ACHN (cell line): ENCODE measurements at regions not wholly inside any gene's neighbourhood (a gene's known extent, or its start where the extent isn't known, plus 50 kb on each side); places are given as distances from the start of the nearest gene placed in this dataset.
"Not testable (repeated sequence)": the region's sequence is repeated elsewhere in the genome, so short reads cannot be mapped to it uniquely, and the experiment has no call there.

Experiments used
- DNase-seq: peaks from one replicate; pipeline ENCODE4 v3.0.0-alpha.2; 2015
- in situ Hi-C: cut with HindIII; loops from 2 replicates; pipeline ENCODE4 v1.10.0; 2017; ENCODE audit warnings: low sequenced_read_pairs, low pct_ligation_motif_present, low pct_unique_long_range_greater_than_20kb

GRCh38 chr13:83825676-83826075 is 56.6 kb downstream of the SLITRK1 start:
- DNase-seq, result no peak
- in situ Hi-C loops, result no loop called here

DNA sequence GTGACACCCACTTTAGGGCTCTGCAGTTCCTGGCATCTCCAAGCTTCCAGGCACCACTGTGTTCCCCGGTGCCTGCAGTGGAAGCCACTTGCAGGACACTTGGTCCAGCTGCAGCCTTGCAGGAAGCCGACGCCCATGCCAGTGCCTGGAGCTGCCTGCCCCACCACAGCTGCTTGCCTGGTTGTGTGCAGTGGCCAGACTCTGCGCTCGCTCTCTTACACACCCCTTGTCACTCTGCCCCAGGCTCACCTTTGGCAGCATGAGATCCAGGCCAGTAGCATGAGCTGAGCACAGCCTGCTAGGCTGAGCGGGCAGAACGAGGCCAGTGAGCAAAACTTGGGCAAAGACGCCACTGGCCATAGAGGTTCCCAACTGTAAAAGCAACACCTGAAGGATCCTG is 57.7 kb downstream of the SLITRK1 start:
- in situ Hi-C loops, result no loop called here
- no peak for DNase-seq

DNA sequence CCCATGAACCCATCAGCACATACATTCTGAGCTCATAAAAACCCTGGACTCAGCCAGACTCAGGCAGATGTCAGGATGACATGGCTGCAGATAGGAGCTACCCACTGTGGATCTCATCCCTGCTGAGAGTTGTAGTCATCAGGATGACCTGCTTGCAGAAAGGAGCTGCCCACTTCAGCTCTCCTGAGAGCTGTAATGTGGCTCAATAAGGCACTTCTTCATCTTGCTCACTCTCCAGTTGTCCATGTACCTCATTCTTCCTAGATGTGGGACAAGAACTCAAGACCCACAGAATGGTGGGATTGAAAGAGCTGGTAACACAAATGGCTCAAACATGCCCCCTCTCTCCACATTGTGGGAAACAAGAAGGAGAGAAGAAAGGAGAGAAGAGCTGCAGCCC is 58.2 kb downstream of the SLITRK1 start:
- in situ Hi-C loops, result no loop called here
- no peak for DNase-seq

- in situ Hi-C loops, result no loop called here
- DNase-seq, result no peak
Observed at GRCh38 chr13:83819611-83820010, 62.7 kb downstream of the SLITRK1 start.

DNA sequence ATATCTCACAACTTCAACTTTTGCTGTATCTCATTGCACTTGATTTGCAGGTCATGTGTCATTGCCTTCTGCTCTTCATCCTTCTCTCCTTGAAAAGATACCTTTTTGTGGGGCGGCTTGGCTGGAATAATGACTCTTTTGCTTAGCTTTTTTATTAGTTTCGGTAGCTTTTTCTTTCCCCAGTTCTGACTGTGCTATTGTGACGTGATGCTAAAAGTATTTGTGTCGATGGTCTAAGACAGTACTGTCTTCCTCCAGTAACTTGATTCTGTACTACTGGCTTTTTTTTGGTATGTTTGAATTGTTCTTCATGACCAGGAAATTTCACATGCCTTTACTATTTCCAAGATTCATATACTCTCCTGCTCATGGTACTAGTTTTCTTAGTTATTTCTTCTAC is 63.1 kb downstream of the SLITRK1 start:
- in situ Hi-C loops, result no loop called here
- no peak for DNase-seq

- DNase-seq, result no peak
- in situ Hi-C loops, result no loop called here
Observed at GRCh38 chr13:83816081-83816480, 66.2 kb downstream of the SLITRK1 start.

- in situ Hi-C loops, result no loop called here
- DNase-seq, result no peak
Observed at GRCh38 chr13:83815598-83815997, 66.7 kb downstream of the SLITRK1 start.

- in situ Hi-C loops, result no loop called here
- no peak for DNase-seq
Observed at GRCh38 chr13:83810136-83810535, 72.1 kb downstream of the SLITRK1 start.

GRCh38 chr13:83804356-83804962 is 77.8 kb downstream of the SLITRK1 start:
- in situ Hi-C loops, result no loop called here
- no peak for DNase-seq

GRCh38 chr13:83798731-83799130 is 83.5 kb downstream of the SLITRK1 start:
- no peak for DNase-seq
- in situ Hi-C loops, result no loop called here

GRCh38 chr13:83796364-83796763 is 85.9 kb downstream of the SLITRK1 start:
- no peak for DNase-seq
- in situ Hi-C loops, result no loop called here

- in situ Hi-C loops, result no loop called here
Observed at GRCh38 chr13:83794583-83794982, 87.7 kb downstream of the SLITRK1 start.

DNA sequence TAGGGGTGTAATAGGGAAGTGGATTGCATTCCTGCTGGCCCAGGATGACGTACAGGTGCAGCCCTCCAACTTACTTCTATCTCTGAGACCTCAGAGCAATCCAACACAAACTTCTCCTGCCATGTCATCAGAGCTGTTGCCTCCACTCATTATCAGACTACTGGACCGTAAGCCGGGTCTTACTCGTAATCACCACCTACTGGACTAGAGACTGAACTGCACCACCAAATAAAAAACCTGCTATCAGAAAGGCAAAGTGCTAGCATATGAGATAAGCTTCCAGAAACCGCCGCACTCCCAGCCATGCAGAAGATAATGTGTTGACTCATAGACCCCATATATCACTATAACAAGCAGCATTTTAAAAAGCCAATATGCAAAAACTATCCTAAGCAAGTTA is 102.0 kb downstream of the SLITRK1 start:
- in situ Hi-C loops, result no loop called here

More at GRCh38 chr13:83794583-83794982, 87.7 kb downstream of the SLITRK1 start:
- no peak for DNase-seq

GRCh38 chr13:83773961-83774360 is 108.3 kb downstream of the SLITRK1 start:
- DNase-seq, result no peak
- in situ Hi-C loops, result no loop called here

More for the DNA sequence above, 102.0 kb downstream of the SLITRK1 start:
- peak; percentile 47 for DNase-seq

DNA sequence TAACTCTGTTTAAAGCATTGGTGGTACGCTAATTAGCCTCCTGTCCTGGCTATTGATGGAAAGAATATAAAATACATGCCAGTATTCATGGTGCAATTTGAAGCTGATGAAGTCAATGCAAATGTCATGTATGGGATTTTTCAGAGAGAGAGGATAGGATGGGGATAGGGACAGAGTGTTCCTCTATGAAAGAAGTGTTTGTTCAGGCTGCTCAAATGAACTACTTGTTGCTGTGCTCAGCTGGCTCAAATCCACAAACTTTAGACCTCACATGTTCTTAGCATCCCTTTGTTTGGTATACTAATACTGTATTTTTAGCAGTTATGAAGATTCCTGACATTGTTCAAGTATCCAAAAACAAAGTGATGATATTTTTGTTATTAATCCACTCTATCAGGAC is 116.5 kb downstream of the SLITRK1 start:
- in situ Hi-C loops, result no loop called here

GRCh38 chr13:83761631-83762030 is 120.6 kb downstream of the SLITRK1 start:
- in situ Hi-C loops, result no loop called here
- no peak for DNase-seq

More for the DNA sequence above, 116.5 kb downstream of the SLITRK1 start:
- no peak for DNase-seq

DNA sequence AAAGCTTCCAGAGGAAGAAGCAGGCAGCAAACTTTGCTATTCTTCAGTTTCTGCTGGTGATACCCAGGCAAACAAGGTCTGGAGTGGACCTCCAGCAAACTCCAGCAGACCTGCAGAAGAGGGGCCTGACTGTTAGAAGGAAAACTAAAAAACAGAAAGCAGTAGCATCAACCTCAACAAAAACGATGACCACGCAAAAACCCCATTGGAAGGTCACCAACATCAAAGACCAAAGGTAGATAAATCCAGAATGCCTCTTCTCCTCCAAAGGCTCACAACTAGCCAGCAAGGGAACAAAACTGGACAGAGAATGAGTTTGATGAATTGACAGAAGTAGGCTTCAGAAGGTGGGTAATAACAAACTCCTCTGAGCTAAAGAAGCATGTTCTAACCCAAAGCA is 127.1 kb downstream of the SLITRK1 start:
- in situ Hi-C loops, result not testable (repeated sequence)

DNA sequence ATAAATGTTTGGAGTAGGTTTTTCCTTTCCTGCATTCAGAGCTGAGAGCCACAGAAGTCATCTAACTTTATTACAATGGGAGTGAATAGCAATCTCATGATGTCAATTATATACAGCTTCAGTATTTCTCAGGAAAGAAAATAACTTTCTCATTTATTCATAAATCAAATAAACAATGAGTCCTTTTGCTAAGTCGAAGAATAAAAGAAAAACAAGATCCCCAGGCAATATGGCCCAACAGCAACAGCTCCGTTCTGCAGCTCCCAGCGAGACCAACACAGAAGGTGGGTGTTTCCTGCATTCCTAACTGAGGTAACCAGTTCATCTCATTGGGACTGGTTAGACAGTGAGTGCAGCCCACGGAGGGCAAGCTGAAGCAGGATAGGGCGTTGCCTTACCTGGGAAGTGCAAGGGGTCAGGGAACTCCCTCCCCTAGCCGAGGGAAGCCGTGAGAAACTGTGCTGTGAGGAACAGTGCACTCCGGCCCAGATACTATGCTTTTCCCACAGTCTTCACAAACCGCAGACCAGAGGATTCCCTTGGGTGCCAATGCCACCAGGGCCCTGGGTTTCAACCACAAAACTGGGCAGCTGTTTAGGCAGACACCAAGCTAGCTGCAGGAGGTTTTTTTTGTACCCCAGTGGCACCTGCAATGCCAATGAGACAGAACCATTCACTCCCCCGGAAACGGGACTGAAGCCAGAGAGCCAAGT is 128.2 kb downstream of the SLITRK1 start:
- no peak for DNase-seq
- in situ Hi-C loops, result no loop called here

More for the DNA sequence above, 127.1 kb downstream of the SLITRK1 start:
- DNase-seq, result not testable (repeated sequence)

- peak; percentile 69 for DNase-seq
Observed at GRCh38 chr13:83752141-83752540, 130.1 kb downstream of the SLITRK1 start.

GRCh38 chr13:83740622-83741021 is 141.7 kb downstream of the SLITRK1 start:
- in situ Hi-C loops, result no loop called here
- no peak for DNase-seq

More at GRCh38 chr13:83752141-83752540, 130.1 kb downstream of the SLITRK1 start:
- in situ Hi-C loops, result no loop called here
